T1000 (cell line): ENCODE measurements at regions not wholly inside any gene's neighbourhood (a gene's known extent, or its start where the extent isn't known, plus 50 kb on each side); places are given as distances from the start of the nearest gene placed in this dataset.

Experiments used
- DNase-seq: peaks from one replicate; lab custom pipeline; 2025; ENCODE audit warnings: mixed read lengths; lab: John Stamatoyannopoulos, UW

DNA sequence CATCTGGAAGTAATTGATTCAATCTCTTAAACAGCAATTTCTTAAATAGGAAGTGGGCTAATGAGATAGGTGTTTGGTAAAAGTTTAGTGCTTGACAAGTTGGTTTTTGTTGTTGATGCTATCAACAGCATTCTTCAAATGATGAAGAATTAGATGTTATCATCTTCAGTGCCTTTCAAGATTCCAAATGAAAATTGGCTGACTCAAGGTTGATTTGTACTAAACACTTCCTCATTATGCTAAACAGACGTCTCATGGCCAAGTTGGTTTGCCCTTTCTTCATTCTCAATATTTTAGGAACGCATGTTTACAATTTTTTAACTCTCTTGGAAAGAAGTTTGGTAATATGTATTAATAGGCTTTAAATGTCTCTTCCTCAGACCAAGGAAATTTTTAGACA is 86.0 kb downstream of the MID1IP1 start:
- no peak for DNase-seq

DNA sequence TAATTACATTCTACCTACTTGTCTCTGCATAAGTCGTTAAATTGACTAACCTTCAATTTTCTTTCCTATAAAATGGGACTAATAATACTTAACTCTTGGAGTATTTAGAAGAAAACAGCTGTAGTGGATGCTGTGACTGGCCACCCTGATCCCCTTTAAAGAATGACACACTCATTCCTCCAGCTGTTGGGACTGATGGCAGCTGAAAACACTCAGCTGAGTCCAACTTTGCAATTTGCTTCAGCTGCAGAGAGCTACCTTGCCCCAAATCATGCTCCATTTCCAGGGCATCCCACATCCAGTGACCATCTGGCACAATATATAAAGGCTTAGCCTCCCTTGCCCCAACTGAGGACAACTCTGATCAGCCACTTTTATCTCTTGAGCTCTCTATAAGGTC is 89.1 kb downstream of the MID1IP1 start:
- no peak for DNase-seq

DNA sequence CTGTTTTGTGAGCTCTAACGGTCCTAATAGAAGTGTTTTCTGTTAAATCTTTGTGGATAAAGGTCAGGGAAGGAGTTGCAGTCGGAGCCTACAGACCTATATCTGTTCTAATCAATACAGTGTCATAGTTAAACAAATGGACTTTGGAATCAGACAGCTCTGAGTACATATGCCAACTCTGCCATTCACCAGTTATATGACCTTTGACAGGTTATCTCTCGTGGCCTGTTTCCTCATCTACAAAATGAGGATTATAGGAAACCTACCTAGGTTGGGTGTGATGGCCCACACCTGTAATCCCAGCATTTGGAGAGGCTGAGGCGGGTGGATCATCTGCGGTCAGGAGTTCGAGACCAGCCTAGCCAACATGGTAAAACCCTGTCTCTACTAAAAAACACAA is 89.7 kb downstream of the MID1IP1 start:
- no peak for DNase-seq

DNA sequence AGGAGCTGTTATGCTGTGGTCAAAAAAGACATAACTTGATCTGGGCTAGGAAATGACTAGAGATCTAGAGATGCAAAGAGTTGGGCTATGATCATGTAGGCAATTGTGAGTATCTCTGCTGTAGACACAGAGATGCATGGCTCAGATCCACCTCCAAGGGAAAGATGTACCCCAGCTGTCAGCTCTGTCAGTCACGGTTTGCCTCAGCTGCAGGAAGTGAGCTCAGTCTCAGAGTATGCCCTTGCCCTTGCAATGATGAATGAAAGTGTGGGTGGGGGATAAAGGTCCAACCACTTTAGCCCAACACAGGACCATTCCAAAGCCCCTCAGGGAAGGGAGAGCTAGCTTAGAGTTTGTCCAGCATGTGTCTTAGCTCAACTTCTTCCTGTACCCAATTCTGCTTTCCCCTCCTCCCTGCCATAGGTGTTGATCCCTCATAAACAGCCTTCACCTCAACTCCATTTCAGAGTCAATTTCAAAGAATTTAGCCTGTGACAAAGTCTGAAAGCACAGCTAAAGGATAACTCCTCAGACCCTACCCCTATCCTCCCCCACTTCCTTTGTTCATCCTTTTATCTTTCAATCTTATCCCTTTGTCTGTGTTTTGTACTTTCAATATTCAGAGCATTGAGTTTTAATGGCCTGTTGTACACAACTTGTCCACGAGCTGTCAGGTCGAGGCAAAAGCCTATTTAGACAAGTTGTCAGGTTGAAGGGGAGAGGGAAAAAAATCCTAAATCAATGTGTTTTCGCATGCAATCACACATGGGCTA is 90.6 kb downstream of the MID1IP1 start:
- no peak for DNase-seq

DNA sequence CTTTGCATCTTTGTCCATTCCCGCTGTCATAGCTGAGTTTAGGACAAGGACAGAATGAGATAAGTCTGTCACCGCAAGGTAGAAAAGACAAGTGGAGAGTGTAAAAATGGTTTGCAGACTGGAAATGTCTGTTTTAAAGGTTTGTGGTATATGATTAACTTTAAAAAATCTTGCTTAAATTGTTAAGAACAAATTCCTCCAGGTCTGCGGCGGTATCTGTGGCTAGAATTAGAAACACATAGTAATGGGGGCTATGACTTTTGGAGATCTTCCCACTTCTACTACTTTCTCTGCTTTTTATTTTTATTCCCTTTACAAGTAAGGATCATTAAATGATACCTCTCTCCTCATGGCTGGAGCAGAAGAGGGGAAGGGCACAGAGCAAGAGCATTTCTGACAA is 92.2 kb downstream of the MID1IP1 start:
- DNase-seq: no peak

DNA sequence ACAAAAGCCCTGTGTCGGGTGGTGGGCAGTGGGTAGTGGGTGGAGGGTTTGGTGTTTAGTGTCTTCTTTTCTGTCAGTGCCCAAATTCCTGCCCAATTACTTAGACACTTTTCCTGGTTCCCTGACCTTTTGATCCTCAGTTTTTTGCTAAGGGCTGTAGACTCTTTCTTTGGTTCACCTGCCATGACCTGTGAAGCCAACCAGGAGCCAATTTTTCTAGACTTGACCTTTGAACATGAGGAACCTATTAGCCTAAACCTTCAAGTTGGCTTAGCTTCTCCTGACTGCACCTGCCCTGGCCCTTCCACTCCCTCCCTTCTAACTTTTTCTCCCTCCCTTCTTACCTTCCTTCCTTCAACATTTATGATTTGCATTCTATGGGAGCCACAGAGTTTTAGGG is 94.5 kb downstream of the MID1IP1 start:
- no peak for DNase-seq

DNA sequence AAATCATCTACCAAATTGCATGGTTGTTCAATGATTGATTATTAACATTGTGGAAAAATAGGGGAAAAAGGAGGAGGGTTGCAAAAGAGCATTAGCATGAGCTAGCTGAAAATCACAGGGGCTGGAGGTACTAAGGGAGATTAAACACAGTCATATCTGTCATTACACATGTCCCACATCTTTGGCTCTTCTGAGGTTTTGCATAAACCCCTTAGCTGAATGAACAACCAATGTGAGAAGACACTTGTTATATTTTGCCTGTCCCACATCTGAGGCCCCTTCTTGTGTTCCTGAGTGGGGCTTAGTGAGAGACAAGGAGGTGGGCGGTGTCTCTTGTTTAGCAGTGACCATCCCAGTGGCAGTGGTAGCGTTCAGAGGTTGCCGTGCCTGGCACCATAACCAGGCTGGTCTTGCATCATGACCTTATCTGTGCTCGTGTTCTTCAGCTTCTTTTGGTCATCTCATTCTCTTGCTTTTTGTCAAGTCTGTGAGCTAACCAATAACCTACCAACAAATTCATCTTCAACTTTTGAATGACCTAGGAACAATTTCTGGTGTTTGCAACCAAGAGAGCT is 95.6 kb downstream of the MID1IP1 start:
- DNase-seq: no peak

DNA sequence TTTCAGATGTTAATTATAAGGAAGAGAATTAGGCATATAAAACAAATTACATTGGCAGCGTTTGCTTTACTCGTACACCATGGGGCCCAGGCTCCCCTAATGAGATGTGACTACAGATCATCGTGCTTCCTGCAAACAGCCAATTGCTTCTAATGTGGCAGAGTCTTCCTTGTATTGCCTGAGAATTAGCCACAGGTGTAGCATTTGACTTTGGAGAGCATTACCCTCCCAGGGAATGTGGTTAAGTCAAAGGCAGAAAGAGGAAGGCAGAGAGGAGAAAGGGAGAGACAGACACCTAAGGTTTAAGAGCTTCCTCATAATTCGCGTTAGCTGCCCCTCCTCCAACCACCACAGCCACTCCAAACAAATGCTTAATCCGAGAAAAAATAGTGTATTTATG is 97.0 kb downstream of the MID1IP1 start:
- no peak for DNase-seq

DNA sequence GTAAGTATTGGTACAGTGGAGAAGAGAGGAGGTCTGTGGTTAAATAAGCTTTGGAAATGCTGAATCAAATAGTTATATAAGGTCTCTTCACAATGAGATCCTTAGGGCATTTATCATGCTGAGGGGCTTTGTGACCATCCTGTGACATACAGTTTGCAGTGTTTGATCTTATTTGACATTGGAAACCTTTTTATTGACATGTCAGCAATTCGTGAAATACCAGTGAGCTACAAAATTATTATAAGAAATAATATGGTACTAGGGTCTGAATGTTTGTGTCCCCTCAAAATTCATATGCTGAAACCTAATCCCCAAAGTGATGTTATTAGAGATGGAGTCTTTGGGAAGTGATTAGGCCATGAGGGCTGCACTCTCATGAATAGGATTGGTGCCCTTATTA is 98.4 kb downstream of the MID1IP1 start:
- no peak for DNase-seq

DNA sequence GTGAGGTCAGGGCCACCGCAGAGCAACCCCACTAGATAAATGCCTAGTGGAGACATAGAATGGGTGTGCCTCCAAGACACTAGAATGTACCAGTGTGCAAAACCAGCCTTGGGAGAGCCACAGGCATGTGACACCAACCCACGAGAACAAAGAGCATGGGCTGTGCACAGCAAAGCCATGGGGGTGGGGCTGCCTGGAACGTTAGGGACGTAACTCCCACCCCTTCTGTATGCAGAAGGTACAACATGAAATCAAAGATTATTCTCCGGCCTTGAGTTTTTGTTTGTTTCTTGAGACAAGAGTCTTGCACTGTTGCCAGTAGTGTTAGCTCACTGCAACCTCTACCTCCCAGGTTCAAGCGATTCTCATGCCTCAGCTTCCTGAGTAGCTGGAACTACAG is 99.5 kb downstream of the MID1IP1 start:
- DNase-seq: no peak

DNA sequence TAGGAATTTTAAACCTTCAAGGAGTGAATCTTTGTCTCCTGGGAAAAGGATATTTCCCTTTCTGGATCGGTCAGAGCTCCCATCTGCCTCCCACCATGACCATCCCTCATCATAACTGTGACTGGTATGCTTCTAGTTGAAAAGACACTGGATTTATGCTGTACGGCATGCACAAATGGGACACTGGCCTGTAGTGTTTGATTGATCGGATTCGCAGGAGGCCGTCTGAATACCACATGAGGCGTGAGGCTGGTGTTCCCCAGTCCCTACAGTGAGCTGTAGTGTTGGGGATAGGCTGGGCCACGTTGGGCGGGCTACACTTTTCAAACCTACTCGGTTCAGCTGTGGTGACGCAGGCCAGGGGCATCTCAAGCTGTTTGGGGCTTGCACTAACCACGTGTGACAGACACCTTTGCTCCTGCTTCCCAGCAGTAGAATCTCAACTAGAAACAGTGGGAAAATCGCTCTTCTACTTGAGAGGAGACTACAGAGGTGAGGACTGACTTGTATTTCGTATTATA is 101.8 kb downstream of the MID1IP1 start:
- no peak for DNase-seq

DNA sequence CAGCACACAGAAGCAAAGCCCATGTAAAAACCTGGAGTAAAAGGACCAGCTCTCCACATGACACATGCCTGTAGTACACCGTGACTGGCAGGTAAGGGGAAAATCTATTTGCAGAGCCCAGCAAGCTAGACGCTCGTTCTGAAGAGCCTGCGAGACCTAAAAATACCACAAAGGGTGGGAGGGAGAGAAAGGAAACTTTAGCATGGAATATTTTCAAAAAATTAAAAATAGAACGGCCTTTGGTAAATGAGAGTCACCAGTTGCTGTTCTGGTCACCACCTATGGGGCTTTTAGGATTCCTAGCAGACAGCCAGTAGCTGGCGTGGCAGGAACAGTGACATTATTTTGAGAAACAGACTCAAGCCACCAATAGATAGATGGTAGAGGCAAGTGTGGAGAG is 115.5 kb downstream of the MID1IP1 start:
- no peak for DNase-seq

DNA sequence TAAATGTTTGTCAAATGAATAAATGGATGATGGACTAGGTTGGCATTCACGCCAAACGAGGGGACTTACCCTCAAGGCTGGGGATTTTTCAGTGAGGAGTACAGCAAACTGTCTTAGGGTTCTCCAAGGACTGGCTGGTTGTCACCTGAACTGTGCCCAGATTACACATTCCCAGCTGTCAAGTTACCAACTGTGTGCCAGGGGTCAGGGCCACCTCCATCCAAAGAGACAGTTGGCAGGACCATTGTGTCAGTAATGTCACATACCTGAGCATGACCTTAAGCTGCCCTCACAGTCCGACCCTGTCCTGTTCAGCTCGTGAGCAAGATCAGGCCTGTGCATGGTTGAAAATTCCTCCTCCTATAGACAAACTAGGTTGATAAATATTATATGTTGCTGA is 116.7 kb downstream of the MID1IP1 start:
- no peak for DNase-seq

DNA sequence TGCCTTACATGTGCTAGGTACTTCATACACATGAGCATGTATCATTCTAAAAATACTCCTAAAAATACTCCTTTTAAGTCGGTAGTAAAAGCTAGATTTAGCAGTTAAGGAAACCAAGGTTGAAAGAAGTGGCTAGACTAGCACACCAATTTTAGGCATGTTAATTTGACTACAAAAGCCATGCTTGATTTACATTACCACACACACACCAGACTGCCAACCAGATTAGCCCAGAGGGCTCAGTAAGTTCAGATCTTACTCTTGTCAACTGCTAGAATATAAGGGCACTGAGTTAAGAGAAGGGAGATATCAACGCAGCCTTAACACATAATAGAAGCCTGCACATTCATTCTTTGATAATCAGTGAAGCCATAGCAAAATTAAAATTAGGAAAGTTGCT is 117.9 kb downstream of the MID1IP1 start:
- no peak for DNase-seq

DNA sequence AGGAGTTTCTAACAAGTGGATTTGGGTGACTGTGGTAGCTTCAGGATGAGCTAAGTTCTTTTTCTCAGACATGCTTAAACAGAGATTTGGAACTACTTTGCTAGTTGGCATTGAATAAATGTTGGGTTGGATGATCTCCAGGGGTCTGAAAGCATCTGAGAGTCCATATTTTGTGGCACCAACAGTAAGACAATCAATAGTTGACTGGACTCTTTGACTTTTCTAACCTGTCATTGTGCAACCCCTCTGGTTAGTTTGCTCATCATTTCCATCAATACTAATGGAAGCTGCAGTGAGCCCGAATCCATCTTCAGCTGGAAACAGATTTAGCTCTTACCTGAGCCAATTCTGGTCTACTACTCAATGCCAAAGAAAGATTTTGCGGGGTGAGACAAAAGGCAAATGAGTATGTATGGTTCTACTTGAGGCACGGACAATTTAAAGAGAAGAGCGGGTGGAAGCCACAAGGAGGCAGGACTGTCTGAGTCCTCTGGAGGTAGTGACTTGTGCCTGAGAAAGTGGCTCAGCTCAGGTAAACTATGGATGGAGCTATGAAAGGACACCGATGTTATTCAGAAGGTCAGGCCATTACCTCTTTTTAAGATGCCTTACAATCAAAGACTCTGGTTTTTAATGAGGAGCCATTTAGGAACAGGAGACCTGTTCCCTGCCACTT is 118.7 kb downstream of the MID1IP1 start:
- no peak for DNase-seq

DNA sequence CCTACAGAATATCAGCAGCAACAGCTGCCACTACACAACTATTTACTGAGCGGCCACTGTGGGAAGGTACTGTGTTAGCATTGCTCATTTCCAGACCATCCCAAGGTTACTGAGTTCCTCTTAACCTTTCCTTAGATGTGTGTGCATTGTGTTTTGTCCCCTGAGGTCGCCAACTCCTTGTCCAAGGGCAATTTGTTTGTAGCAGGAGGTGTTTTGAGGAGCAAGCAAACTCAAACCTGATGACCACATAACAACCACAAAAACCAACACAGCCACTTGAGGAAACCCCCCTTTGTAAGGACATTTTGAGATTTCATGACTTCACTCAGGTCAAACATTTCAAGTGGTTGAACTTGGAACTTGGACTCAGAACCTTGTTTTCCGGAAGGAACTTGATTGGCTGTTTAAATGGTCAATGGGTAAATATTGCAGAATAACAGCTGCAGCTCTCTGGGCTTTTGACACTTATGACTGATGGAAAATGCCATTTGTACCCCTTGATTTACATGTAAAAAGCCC is 122.3 kb downstream of the MID1IP1 start:
- DNase-seq: no peak

DNA sequence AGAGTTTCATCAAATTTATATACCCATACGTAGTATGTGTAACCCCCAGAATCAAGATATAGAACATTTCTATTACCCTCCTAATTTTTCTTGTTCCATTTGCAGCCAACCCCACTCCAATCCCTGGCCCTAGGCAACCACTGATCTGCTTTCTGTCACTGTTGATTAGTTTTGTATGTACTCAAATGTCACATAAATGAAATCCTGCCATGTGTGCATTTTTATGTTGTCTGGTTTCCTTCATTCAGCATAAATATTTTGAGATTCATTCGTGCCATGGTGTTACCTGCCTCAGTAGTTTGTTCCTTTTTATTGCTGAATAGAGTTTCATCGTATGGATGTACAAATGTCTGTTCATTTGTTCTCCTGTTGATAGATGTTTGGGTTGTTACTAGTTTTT is 126.3 kb downstream of the MID1IP1 start:
- no peak for DNase-seq

DNA sequence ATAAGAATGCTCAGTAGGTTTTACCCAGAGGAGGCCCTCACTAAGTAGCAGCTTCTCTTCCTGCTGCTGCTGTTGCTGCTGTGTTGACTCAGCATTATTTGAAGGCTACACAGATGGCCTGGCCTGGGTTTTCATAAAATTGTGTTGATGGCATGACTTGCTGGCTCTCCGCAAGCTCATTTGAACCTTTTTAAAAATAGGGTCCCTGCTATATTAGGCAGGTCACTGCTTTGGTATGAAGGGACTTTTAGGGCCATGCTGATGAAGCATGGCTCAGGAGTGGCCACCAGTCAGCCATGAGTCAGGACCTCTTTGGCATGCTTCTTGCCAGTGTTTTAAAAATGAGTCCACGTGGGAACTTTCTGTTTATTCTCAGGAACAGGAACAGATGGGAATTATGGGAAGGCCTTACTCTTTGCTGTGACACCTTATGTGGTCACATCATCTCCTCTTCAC is 128.7 kb downstream of the MID1IP1 start:
- DNase-seq: peak; percentile 11

DNA sequence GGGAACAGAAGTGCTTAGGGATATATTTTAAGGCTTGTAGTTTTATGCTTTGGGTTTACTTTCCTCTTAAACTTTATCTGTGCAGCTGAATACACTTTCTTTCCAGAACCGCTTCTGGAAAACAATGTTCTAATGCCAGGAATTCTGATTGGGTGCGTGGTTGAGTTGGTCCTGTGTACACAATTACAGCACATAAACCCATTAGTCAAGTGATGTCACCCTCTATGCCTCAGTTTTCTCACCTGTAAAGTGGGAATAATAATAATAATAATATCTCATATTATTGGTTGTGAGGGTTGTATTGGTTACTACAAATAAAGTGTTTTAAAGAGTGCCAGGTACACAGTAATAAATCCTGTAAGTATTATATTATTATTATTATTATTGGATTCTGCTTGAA is 129.2 kb downstream of the MID1IP1 start:
- DNase-seq: no peak

DNA sequence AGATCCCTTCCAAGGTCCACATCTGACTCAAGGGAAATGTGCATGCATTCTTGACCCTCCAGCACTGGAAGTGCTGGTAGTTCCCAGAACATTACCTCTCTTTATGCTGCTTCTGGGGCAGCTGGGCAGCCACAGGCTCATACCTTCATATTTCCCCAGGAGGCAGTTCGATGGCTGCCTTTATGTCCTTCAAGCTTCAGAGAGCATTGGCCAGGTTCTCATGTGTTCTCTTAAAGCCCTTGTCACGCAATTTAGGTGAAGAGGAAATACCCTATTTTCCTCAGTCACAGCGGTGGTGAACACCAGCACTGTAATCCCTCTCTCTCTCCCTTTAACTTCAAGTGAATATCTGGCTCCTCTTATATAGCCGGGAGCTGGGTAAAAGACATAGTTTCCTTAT is 134.3 kb downstream of the MID1IP1 start:
- no peak for DNase-seq

DNA sequence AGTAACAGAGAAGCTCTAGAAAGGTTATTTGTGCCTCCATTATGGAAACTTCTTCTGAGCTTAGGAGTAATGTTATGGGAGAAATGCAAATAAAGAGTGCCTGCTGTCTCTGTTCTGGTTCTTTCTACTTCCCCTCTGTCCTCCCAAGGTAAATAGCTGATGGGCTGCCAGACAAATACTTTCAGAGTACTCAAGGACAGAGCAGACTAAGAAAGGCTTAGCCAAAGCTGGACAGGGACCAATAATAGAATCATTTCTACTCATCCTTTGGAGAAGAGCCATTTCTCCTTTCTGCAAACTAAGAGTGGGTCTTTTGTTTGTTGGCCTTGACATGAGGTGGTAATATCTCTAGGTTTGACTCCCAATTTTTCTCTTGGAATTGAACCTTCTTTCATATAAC is 136.1 kb downstream of the MID1IP1 start:
- no peak for DNase-seq

DNA sequence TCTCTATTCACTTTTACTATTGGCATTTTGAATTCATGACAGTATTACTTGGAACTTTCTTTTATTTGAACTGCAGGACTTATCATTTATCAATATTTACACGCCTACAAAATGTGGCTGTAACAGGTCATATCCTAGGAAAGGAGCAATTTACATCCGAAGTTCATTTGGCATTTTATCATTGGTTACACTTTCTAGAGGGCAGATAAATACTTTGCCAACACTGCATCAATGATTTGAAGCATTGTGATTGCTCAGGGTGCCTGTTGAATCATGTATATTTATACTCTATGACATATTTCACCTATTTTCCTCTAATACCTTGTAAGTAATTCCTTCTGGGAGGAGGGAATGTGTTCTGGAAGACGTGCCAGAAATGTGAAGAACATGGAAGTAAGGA is 136.7 kb downstream of the MID1IP1 start:
- DNase-seq: no peak

DNA sequence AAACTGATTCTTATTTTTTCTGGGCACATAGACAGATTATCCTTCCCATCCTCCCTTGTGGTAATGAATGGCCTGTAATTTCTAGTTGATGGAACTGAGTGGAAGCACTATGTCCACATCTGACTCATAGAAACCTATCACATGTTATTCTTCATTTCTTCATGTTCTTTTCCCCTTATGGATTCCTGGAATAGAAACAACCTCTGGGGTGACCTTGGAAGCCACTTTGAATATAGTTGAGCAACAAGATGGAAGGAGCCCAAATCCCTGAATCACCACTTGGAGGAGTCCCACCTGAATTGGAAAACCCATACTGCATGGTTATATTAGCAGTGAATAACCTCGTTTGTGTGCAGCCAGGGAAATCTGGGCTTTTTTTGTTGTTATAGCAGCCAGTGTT is 137.8 kb downstream of the MID1IP1 start:
- no peak for DNase-seq
